B cell (primary cell): ENCODE measurements at regions not wholly inside any gene's neighbourhood (a gene's known extent, or its start where the extent isn't known, plus 50 kb on each side); places are given as distances from the start of the nearest gene placed in this dataset.
A peak's percentile ranks its signal among the peaks of the same experiment; 100 is the strongest.

ENCODE experiments used
- ATAC-seq: fragments of 200-7000 bp; cut with Tn5 transposase; one replicate; pipeline ENCODE4 v1.10.0; 2021; ENCODE audit warnings: low read depth, mild to moderate bottlenecking, moderate number of reproducible peaks, moderate library complexity
- CTCF ChIA-PET: fragments of 350-600 bp; sonication (Branson Sonifier 250); formaldehyde crosslinking; loops from one replicate; lab custom pipeline; 2021; ENCODE audit warnings: antibody characterized with exemption, inconsistent platforms; lab: Charles Lee
- POLR2A ChIA-PET: fragments of 350-600 bp; sonication (Branson Sonifier 250); formaldehyde crosslinking; loops from one replicate; lab custom pipeline; 2021; ENCODE audit warnings: antibody characterized with exemption; lab: Charles Lee
- DNase-seq: peaks from one replicate; pipeline ENCODE4 v3.0.0; 2013
- H2AFZ ChIP-seq: 2 replicates; pipeline ENCODE4 v1.6.1; 2012; ENCODE audit warnings: mild to moderate bottlenecking, low read depth, low read length; ENCODE audit not compliant: insufficient read depth, poor library complexity, severe bottlenecking
- H3K27ac ChIP-seq, 2 donors: 1 replicate in 1 of 2; 2 replicates in 1 of 2; pipeline ENCODE4 v1.5.1; 2012 to 2013; ENCODE audit warnings: low read length in 2 of 2, mild to moderate bottlenecking in 2 of 2, moderate library complexity in 1 of 2
- H3K27me3 ChIP-seq, 4 experiments: fragments of 200-600 bp in 1 of 4; sonication (generic) in 1 of 4; replicated peaks in 1 of 4; 1 replicate in 2 of 4; 2 replicates in 2 of 4; pipeline versions ENCODE4 v1.6.1 to v1.7.0; 2013 to 2016; ENCODE audit warnings: low read length in 3 of 4, mild to moderate bottlenecking in 2 of 4, mixed read lengths in 1 of 4, moderate library complexity in 1 of 4; ENCODE audit not compliant: insufficient read depth in 4 of 4, control insufficient read depth in 3 of 4; ENCODE audit errors: control extremely low read depth in 1 of 4
- H3K36me3 ChIP-seq, 2 experiments: replicated peaks in 1 of 2; 1 replicate in 1 of 2; 2 replicates in 1 of 2; pipeline versions ENCODE4 v1.6.1 to v1.7.1; 2013; ENCODE audit warnings: low read length in 1 of 2; ENCODE audit not compliant: insufficient read depth in 2 of 2, control insufficient read depth in 1 of 2; ENCODE audit errors: control extremely low read depth in 1 of 2, extremely low read depth in 1 of 2
- H3K4me1 ChIP-seq, 2 donors: fragments of 200-600 bp in 1 of 2; sonication (generic) in 1 of 2; 1 replicate in 1 of 2; 2 replicates in 1 of 2; pipeline versions ENCODE4 v1.5.1 to v1.6.1; 2013 to 2017; ENCODE audit warnings: low read length in 2 of 2; ENCODE audit not compliant: control insufficient read depth in 2 of 2, insufficient read depth in 2 of 2
- H3K4me2 ChIP-seq: replicated peaks from 2 replicates; pipeline ENCODE3; 2012; ENCODE audit warnings: mild to moderate bottlenecking, low read depth, low read length; ENCODE audit not compliant: poor library complexity, severe bottlenecking
- H3K4me3 ChIP-seq, 5 experiments: fragments of 200-600 bp in 1 of 5; sonication (generic) in 1 of 5; 1 replicate in 3 of 5; 2 replicates in 2 of 5; pipeline versions ENCODE4 v1.5.1 to v1.7.0; 2011 to 2016; ENCODE audit warnings: low read length in 4 of 5, mild to moderate bottlenecking in 4 of 5, low read depth in 2 of 5, control low read depth in 1 of 5, moderate library complexity in 1 of 5; ENCODE audit not compliant: insufficient read depth in 1 of 5; ENCODE audit errors: control extremely low read depth in 1 of 5, extremely low read depth in 1 of 5
- H3K79me2 ChIP-seq: fragments of 200-600 bp; sonication (generic); one replicate; pipeline ENCODE4 v1.6.0; 2016; ENCODE audit warnings: low read length; ENCODE audit not compliant: control insufficient read depth, insufficient read depth
- H3K9ac ChIP-seq: fragments of 200-600 bp; sonication (generic); 2 replicates; pipeline ENCODE4 v1.6.1; 2017; ENCODE audit warnings: mild to moderate bottlenecking, low read length, moderate library complexity
- H3K9me3 ChIP-seq, 3 donors: one replicate each; pipeline versions ENCODE4 v1.6.1 to v1.7.1; 2013; ENCODE audit warnings: low read length in 2 of 3; ENCODE audit not compliant: control insufficient read depth in 2 of 3, insufficient read depth in 1 of 3; ENCODE audit errors: control extremely low read depth in 1 of 3
- H4K20me1 ChIP-seq: 2 replicates; pipeline ENCODE4 v1.6.0; 2012; ENCODE audit warnings: mild to moderate bottlenecking, low read length; ENCODE audit not compliant: insufficient read depth, control insufficient read depth, poor library complexity, severe bottlenecking
- H3K27ac Mint-ChIP-seq: one replicate; pipeline ENCODE4 v1.8.0; 2021; ENCODE audit warnings: mixed read lengths
- H3K27me3 Mint-ChIP-seq: one replicate; pipeline ENCODE4 v1.8.0; 2021; ENCODE audit warnings: mixed read lengths
- H3K4me1 Mint-ChIP-seq: one replicate; pipeline ENCODE4 v1.8.0; 2021; ENCODE audit warnings: mixed read lengths
- H3K4me3 Mint-ChIP-seq: one replicate; pipeline ENCODE4 v1.8.0; 2021; ENCODE audit warnings: mixed read lengths
- H3K9me3 Mint-ChIP-seq: one replicate; pipeline ENCODE4 v1.8.0; 2022; ENCODE audit warnings: mixed read lengths; ENCODE audit not compliant: insufficient read depth
- CTCF ChIP-seq: fragments of 200-600 bp; IDR thresholded peaks from one replicate; pipeline ENCODE4 v1.8.0; 2022; ENCODE audit warnings: antibody characterized with exemption, mild to moderate bottlenecking
- EZH2 ChIP-seq: IDR thresholded peaks from 2 replicates; pipeline ENCODE4 v1.6.1; 2012; ENCODE audit warnings: borderline replicate concordance, low read depth, mild to moderate bottlenecking, moderate library complexity, low read length; ENCODE audit not compliant: insufficient read depth, poor library complexity, severe bottlenecking
- WGBS: methylation state at CpG from one replicate; pipeline ENCODE4 v1.1.5; 2013; ENCODE audit warnings: missing lambda C conversion rate; ENCODE audit not compliant: insufficient coverage; 5-methylcytosine and 5-hydroxymethylcytosine counted together
- intact Hi-C: fragments of 100-400 bp; cut with micrococcal nuclease; formaldehyde crosslinking; loops from one replicate; pipeline ENCODE4 v1.10.0; 2022

- Histone ChIP-seq H3K9me3 (peaks cover 1 to 20% (median 2%) of the 10 kb centered on the region in 3 donors), H3K4me1 (peaks cover 9 to 10% of the 10 kb centered on the region in 2 donors), H3K4me3 (no peak overlapping the region), H2AFZ (no peak overlapping the region), H3K27ac (no peak overlapping the region), H4K20me1 (no peaks in the 10 kb centered on the region), H3K27me3 (no peaks in the 10 kb centered on the region), H3K79me2 (no peaks in the 10 kb centered on the region), H3K4me2 (peak overlapping the region; percentile 18), H3K36me3 (no peaks in the 10 kb centered on the region), H3K9ac (no peak overlapping the region)
- H3K27ac Mint-ChIP-seq, result no peak overlapping the region
- ChIA-PET POLR2A (no interaction called here), CTCF (no interaction called here)
- peak overlapping the region; percentile 7 for H3K4me3 Mint-ChIP-seq
- ATAC-seq (no peak), DNase-seq (no peak)
- TF ChIP-seq CTCF, result no peak
- TF ChIP-seq EZH2, result no peak
- H3K27me3 Mint-ChIP-seq, result no peaks in the 10 kb centered on the region
- H3K9me3 Mint-ChIP-seq, result peaks cover 7% of the 10 kb centered on the region
- 78% methylated on average over 22 of the region's 22 CpGs for WGBS
- H3K4me1 Mint-ChIP-seq, result peaks cover 13% of the 10 kb centered on the region
- intact Hi-C loops, result no loop called here
Observed at GRCh38 chr11:69400771-69401590, 80.5 kb upstream of the LINC01488 start.

GRCh38 chr11:69401715-69402114 is 79.7 kb upstream of the LINC01488 start:
- H3K4me3 ChIP-seq, result no peak overlapping the region
- peak overlapping the region; percentile 18 for H3K4me2 ChIP-seq
- Mint-ChIP-seq H3K27me3 (no peaks in the 10 kb centered on the region), H3K9me3 (peaks cover 7% of the 10 kb centered on the region), H3K4me3 (peak overlapping the region; percentile 7), H3K27ac (no peak overlapping the region), H3K4me1 (peaks cover 13% of the 10 kb centered on the region)
- TF ChIP-seq EZH2, result no peak
- no peak for TF ChIP-seq CTCF
- DNase-seq (no peak), ATAC-seq (no peak)
- peaks cover 1 to 20% (median 2%) of the 10 kb centered on the region in 3 donors for H3K9me3 ChIP-seq
- peaks cover 9 to 10% of the 10 kb centered on the region in 2 donors for H3K4me1 ChIP-seq
- intact Hi-C loops, result no loop called here
- H3K27me3 ChIP-seq, result no peaks in the 10 kb centered on the region
- H3K27ac ChIP-seq, result no peak overlapping the region
- no peak overlapping the region for H3K9ac ChIP-seq
- WGBS, result 6% methylated on average over 3 of the region's 5 CpGs
- no peaks in the 10 kb centered on the region for H3K79me2 ChIP-seq
- no peaks in the 10 kb centered on the region for H4K20me1 ChIP-seq
- no peaks in the 10 kb centered on the region for H3K36me3 ChIP-seq
- peak overlapping the region; percentile 19 for H2AFZ ChIP-seq
- ChIA-PET CTCF (no interaction called here), POLR2A (no interaction called here)
